ENCODE measurements at regions not wholly inside any gene's neighbourhood (a gene's known extent, or its start where the extent isn't known, plus 50 kb on each side); places are given as distances from the start of the nearest gene placed in this dataset.
"Not testable (repeated sequence)": the region's sequence is repeated elsewhere in the genome, so short reads cannot be mapped to it uniquely, and the experiment has no call there.

DNA sequence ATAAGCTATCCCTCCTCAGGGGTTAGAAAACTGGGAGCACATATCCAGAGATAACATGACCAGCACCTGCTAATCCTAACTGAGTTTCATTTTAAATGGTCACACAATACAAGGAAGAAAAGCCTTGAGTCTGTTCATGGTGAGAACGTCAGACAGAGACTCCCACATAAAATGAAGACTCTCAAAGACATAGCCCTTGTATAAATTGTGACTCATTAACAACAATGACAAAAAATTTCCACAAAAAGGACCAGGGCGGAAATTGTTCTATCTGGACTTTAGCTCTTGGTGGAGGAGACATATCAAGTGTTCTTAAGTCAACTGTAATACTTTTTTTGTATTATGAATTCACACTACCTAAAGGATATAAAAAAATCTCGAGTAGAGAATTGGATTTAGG is 313.7 kb upstream of the DCN start:
- DNase-seq: no peak

DNA sequence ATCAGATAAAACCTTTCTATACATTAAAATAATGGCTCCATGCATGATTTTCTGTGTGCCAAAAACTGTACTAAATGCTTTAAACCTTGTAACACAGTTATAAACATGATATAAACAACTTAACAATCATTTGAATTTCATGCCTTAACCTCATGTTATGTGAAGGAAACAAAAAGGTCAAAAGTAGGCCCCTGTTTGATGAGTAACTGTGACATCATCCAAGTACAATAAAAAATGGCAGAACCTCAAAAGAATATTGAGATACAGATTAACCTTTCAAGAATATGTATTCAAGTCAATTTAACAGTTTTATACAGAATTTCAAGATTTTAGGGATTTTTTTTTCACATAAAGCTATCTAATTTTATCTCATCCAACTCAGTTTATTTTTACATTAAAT is 310.7 kb upstream of the DCN start:
- no peak for DNase-seq

DNA sequence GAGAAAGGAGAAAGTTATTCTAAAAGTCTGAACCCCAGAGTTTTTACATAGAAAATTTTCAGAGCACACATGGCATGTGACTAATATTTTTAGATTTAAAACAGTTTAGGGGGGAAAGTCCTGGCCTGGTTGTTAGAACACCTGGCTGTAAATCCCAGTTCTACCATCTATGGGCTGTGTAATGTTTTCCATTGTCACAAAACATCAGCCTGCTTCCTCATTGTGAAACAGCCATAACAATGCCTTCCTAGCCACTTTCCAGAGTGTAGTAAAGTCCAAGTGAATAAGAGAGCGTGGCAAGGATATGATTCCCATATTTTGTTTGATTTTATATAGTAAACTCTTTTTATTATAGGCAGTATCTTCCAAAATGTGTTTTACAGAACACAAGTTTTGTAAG is 310.0 kb upstream of the DCN start:
- no peak for DNase-seq

- no peak for DNase-seq
These were observed 308.2 kb upstream of the DCN start for GRCh38 chr12:91490667-91491311.

DNA sequence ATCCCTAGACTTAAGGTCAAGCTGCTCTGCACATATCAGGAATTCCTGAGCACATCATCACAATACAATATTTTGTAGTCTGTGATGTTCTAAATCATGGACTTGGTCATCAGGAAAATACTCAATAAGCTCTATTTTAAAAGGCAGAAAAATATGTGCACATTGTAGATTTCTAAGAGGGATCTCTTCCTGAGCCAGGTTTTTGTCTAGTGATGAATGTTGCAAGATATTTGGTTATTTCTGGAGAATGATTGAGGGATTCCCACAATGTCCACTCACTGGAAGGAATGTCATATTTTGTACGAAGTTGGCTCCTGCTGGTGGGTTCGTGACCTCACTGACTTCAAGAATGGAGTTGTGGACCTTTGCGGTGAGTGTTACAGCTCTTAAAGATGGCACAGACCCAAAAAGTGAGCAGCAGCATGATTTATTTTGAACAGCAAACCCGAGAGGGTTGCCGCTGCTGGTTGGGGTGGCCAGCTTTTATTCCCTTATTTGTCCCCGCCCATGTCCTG is 300.9 kb upstream of the DCN start:
- no peak for DNase-seq

GRCh38 chr12:91482231-91482630 is 299.6 kb upstream of the DCN start:
- DNase-seq: no peak

GRCh38 chr12:91478500-91478899 is 295.9 kb upstream of the DCN start:
- no peak for DNase-seq

- no peak for DNase-seq
These were observed 285.1 kb upstream of the DCN start for GRCh38 chr12:91467686-91468085.

DNA sequence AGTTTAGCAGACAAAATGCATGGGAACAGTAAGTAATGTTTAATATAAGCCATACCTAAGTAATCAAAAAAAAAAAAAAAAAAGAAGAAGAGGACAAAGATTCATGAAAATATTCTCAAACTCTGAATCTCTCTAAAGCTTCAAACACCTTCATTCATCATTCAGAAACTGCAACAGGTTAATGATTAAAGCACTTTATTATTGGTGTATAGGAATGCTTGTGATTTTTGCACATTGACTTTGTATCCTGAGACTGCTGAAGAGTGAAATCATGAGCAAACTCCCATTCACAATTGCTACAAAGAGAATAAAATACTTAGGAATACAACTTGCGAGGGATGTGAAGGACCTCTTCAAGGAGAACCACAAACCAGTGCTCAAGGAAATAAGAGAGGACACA is 278.4 kb upstream of the DCN start:
- no peak for DNase-seq

DNA sequence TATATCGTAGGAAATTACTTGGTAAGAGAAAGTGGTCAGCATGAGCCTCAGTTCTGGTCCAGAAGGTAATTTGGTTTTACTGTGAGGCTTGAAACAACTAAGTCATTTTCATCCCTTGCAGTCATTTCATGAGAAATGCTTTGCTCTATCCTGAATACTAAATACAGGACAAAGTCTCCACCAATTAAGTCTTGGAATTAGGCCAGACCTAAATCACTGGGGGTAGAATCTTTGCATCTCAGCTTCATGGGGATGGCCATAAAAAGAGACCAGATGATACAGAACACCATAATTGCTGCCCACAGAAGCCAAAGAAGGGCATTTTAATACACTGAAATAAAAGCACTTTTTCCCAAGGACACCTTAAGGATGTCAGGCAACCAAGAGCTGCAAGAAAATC is 277.9 kb upstream of the DCN start:
- no peak for DNase-seq

- no peak for DNase-seq
These were observed 272.7 kb upstream of the DCN start for GRCh38 chr12:91455321-91455720.

- no peak for DNase-seq
These were observed 271.6 kb upstream of the DCN start for GRCh38 chr12:91454179-91454578.

DNA sequence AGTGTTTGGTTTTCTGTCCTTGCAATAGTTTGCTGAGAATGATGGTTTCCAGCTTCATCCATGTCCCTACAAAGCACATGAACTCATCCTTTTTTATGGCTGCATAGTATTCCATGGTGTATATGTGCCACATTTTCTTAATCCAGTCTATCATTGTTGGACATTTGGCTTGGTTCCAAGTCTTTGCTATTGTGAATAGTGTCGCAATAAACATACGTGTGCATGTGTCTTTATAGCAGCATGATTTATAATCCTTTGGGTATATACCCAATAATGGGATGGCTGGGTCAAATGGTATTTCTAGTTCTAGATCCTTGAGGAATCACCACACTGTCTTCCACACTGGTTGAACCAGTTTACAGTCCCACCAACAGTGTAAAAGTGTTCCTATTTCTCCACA is 269.8 kb upstream of the DCN start:
- not testable (repeated sequence) for DNase-seq

GRCh38 chr12:91441993-91442952 is 259.7 kb upstream of the DCN start:
- DNase-seq: no peak

GRCh38 chr12:91441246-91441645 is 258.6 kb upstream of the DCN start:
- no peak for DNase-seq

- DNase-seq: no peak
These were observed 251.5 kb upstream of the DCN start for GRCh38 chr12:91434081-91434480.

DNA sequence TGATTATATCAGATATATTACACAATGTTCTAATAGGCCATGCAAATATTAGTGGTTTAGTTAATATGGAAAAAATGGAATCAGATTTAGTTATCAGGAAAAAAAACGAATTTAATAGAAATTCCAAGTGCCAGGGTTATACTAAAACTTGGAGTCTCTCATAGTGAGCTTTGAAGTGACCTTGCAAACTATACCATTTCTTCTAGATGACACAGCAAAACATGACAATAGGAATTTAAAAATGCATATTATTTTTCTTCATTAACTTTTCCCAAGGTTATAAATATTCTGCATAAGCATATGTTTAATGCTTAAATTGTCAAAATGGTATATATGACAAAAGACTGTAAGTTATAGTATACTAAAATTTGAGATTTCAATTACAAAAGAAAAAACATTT is 250.1 kb upstream of the DCN start:
- no peak for DNase-seq

GRCh38 chr12:91432089-91432488 is 249.5 kb upstream of the DCN start:
- DNase-seq: no peak

DNA sequence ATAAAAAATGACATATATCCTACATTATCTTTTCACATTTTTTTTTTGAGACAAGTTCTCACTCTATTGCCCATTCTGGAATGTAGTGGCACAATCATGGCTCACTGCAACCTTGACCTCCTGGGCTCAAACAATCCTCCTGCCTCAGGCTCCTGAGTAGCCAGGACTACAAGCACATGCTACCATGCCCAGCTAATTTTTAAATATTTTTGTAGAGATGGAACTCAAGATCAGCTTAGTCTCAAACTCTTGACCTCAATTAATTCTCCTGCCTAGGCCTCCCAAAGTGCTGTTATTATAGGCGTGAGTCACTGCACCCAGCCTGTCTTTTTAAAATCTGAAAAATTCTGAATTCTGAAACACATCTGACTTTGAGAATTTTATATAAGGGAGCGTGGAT is 241.9 kb upstream of the DCN start:
- no peak for DNase-seq

- no peak for DNase-seq
These were observed 241.1 kb upstream of the DCN start for GRCh38 chr12:91423693-91424050.

DNA sequence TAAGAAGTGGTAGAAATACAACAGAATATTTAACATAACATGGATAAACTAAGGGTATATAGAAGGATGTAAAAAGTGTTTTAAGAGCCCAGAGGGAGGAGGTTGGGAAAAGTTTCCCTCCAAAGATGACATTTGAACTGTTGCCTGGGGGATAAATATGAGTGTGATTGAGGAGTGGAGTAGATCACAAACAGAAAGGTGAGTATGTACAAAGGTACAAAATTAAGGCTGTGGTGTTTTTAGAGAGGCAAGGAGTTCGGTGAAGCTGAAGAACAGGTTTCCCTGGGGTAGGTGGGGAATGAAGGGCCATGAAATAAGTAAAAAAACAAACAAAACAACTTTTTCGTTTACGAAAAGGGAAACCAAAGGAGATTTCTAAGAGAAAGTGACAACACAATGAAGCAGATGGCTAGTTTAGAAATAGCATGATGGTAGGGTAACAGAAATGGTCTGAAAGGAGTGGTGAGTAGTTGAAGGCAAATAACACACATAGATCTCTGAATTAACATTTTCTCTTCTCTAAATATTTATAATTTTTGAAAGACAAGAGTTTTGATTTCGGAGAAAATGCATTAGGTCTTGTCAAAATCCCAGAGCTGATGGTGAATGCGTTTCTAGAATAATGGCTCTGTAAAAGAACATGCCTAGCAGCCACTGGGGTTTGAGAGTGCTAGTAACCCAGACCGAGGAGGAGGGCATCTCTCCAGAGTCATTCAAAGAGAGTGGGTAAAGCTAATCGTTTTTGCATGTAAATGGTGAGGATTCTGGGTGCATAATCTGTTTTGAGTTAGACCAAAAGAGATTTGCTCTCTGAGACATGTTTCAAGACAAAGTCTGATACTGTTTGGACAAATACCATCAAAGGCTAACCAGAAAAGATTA is 240.4 kb upstream of the DCN start:
- no peak for DNase-seq

DNA sequence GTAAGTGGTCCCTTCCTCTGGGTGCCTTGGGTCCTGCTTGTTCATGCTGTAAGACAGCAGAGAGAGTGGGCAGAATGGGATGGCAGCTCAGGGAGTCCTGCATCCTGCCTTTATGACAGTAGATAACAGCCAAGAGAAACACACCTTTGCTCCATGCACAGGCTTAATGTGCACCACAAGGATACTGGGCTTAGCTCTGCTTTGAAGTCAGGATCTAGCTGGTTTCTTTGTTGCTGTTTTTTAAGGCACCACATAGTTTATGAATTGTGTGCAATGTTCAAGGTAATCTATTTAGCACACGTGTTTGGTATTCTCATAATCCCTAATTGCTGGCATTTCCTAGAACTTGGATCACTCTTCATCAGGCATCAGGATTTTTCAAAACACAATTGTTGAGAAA is 239.5 kb upstream of the DCN start:
- no peak for DNase-seq

- DNase-seq: no peak
These were observed 237.2 kb upstream of the DCN start for GRCh38 chr12:91419809-91420208.
